Right renal cortex interstitium (tissue), 3 donors: ENCODE measurements at regions not wholly inside any gene's neighbourhood (a gene's known extent, or its start where the extent isn't known, plus 50 kb on each side); places are given as distances from the start of the nearest gene placed in this dataset.
"Not testable (repeated sequence)": the region's sequence is repeated elsewhere in the genome, so short reads cannot be mapped to it uniquely, and the experiment has no call there.

Experiments
- DNase-seq, 3 donors: peaks; one replicate each; pipeline ENCODE4 v3.0.0-alpha.2; 2013; ENCODE audit warnings: low read depth in 3 of 3, low spot score in 2 of 3

DNA sequence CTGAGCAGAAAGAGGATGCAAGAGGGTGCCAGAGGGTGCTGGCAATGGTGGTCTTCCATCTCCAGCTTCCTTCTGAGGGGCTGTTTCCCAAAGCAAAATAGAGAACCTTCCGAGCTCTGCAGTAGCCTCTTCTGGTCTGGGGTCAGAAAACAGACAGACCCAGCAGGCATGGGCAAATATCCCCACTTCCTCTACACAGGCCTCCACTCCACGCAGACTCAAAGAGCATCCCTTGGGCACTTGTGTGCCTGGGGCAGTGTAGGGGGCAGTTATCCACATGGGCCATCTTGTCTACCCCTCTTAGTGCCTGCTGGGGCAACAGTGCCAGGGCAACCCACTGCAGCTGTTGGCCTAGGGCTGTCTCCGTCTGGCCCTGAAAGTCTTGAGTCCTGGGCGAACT is 231.9 kb downstream of the TTC8 start:
- no peak for DNase-seq

DNA sequence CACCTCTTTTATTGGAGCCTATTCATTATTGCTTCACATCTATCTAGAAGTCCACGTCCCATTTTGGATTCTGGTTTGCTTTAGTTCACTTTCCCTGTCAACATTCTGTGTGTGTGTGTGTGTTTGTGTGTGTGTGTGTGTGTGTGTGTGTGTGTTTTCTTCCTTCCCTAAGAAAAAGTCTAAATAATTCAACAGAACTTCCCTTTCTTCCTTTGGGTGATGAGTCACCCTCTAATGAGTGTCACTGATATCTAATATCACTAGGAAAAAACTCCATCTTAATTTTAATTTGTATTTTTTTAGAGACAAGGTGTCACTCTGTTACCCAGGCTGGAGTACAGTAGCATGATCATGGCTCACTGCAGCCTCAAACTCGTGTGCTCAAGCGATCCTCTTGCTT is 234.2 kb downstream of the TTC8 start:
- no peak for DNase-seq

DNA sequence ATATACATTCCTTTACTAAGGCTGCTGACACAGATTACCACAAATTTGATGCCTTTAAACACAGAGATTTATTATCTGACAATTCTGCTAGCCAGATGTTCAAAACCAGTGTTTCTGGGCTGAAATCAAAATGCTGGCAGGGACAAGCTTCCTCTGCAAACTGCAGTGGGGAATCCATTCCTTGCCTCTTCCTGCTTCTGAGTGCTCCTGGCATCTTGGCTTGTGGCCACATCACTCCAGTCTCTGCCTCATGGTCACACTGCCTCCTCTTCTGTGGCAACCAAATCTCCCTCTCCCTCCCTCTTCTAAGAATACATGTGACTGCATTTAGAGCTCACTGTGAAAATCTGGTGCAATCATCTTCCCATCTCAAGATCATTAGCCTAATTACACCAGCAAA is 235.7 kb downstream of the TTC8 start:
- no peak for DNase-seq

DNA sequence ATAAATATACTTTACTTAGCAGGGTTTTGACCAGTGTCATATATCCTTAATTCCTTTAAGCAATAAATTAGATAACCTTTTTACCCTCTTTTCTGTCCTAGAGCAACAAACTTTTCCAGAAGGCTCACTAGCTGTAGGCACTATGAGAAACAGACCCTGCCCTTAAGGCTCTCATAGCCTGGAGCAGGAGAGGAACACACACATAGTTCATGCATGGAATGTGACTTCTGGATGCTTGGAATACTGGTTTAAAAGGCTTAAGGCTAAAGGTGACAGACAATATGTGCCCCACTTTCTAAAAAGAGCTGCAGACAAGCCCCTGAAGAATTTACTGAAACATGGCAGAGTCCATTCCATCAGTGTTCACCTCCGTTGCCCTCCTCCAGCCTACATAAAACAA is 237.2 kb downstream of the TTC8 start:
- no peak for DNase-seq

GRCh38 chr14:89065879-89066278 is 241.4 kb downstream of the TTC8 start:
- no peak for DNase-seq

DNA sequence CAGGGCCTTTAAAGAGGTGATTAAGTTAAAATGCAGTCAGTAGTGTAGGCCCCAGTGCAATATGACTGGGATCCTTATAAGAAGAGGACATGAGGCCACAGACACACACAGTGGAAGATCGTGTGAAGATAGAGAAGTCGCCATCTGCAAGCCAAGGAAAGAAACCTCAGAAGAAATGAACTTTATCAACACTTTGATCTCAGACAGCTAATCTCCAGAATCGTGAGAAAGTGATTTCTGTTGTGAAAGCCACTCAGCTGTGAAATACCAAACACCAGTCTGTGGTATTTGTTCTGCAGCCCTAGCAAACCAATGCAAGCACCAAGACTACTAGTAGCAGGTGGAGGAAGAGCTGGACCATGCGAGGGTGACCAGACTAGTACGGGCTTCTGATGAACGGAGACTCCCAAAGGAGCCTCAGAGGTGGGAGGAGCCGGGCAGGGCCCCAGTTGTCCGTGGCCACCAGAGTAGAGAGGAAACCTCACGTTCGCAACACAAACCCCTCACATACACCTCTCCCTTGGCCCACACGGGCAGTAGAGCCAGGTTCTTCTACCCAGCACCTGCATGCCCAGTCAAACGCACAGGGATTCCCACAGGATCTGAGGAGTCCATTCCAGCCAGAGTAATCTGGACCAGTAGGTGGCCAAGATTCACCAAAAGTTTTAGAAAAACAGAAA is 243.0 kb downstream of the TTC8 start:
- DNase-seq, result no peak

- no peak for DNase-seq
Observed at GRCh38 chr14:89078021-89078795, 253.8 kb downstream of the TTC8 start.

- no peak for DNase-seq
Observed at GRCh38 chr14:89085231-89085731, 260.8 kb downstream of the TTC8 start.

GRCh38 chr14:89085737-89086382 is 261.4 kb downstream of the TTC8 start:
- DNase-seq, result no peak

- no peak for DNase-seq
Observed at GRCh38 chr14:89088530-89088929, 264.1 kb downstream of the TTC8 start.

DNA sequence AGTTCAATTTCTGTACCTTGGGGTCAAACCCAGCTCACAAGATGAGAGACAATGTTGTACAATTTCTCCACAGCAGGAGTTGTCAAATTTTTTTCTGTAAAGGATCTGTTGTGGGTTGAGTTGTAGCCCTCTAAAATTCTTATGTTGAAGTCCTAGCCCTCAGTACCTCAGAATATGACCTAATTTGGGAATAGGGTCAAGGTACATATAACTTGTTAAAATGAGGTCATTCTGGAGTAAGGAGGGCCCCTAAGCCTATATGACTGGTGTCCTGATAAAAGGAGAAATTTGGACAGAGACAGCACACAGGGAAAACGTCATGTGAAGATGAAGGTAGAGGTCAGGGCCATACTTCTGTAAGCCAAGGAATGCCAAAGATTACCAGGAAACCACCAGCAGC is 264.9 kb downstream of the TTC8 start:
- no peak for DNase-seq

- DNase-seq, result no peak
Observed at GRCh38 chr14:89091781-89092180, 267.3 kb downstream of the TTC8 start.

- no peak for DNase-seq
Observed at GRCh38 chr14:89093083-89093730, 268.8 kb downstream of the TTC8 start.

DNA sequence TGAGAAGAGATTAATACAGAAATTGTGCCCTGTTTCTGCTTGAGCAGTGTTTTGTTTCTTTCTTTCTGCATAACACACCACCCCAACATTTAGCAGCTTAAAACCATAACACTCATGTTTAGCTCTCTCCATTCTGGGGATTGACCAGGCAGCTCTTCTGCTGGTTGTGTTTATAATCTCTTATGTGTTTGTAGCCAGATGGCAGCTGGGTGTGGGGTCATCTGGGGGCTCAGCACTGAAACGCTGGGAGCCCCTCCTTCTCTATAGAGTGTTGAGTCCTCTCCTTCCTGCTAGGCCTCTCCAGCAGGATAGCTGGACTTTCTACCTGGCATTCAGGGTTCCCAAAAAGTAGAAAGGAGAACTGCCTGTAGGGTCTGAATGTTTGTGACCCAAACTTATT is 270.6 kb downstream of the TTC8 start:
- DNase-seq, result no peak

DNA sequence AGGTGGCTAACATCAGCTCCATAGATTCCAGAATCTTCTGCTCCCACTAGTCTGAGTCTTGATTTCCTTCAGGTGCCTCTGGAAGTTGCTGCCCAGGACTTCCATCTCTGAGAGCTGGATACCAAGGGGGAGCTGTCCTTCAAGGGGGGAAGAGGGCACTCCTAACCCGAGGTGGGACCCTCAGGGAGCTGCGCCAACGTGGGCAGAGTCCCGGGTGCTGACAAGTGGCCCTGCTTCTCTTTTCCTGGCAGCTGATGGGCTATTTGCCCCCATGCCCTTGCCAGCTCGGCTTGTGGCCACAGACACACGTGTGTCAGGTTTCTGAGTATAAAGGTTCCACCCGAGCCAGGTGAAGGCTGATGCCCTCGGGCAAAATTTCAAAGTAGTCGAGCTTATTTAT is 272.5 kb downstream of the TTC8 start:
- no peak for DNase-seq

GRCh38 chr14:89098254-89098653 is 273.8 kb downstream of the TTC8 start:
- DNase-seq, result no peak

GRCh38 chr14:89104171-89104817 is 279.8 kb downstream of the TTC8 start:
- not testable (repeated sequence) for DNase-seq

GRCh38 chr14:89104861-89105260 is 280.4 kb downstream of the TTC8 start:
- not testable (repeated sequence) for DNase-seq
